ENCODE measurements at regions not wholly inside any gene's neighbourhood (a gene's known extent, or its start where the extent isn't known, plus 50 kb on each side); places are given as distances from the start of the nearest gene placed in this dataset.

- Histone ChIP-seq H3K36me3 (no peaks in the 10 kb centered on the region), H3K4me1 (no peaks in the 10 kb centered on the region), H3K9me3 (no peaks in the 10 kb centered on the region), H3K27ac (no peak overlapping the region), H3K4me3 (no peak overlapping the region), H3K27me3 (no peaks in the 10 kb centered on the region)
- intact Hi-C loops (cut with DNase I) = no loop called here
- ATAC-seq (no peak), DNase-seq (no peak)
- TF ChIP-seq CTCF (IDR thresholded peaks at IDR 0.05) = no peak
These were observed 68.6 kb downstream of the ZNF621 start for GRCh38 chr3:40593351-40593750.

GRCh38 chr3:40597441-40597840, 72.7 kb downstream of the ZNF621 start:
- H3K27ac ChIP-seq = no peak overlapping the region
- ATAC-seq = no peak
- no peak for DNase-seq
- H3K36me3 ChIP-seq = no peaks in the 10 kb centered on the region
- no peaks in the 10 kb centered on the region for H3K27me3 ChIP-seq
- intact Hi-C loops (cut with DNase I) = no loop called here
- no peak for TF ChIP-seq CTCF (IDR thresholded peaks at IDR 0.05)
- H3K4me1 ChIP-seq = no peaks in the 10 kb centered on the region
- H3K4me3 ChIP-seq = no peak overlapping the region
- H3K9me3 ChIP-seq = no peaks in the 10 kb centered on the region

GRCh38 chr3:40598338-40598737, 73.6 kb downstream of the ZNF621 start:
- TF ChIP-seq CTCF (IDR thresholded peaks at IDR 0.05) = no peak
- Histone ChIP-seq H3K27ac (no peak overlapping the region), H3K36me3 (no peaks in the 10 kb centered on the region), H3K4me1 (no peaks in the 10 kb centered on the region), H3K27me3 (no peaks in the 10 kb centered on the region), H3K4me3 (no peak overlapping the region), H3K9me3 (no peaks in the 10 kb centered on the region)
- no peak for ATAC-seq
- intact Hi-C loops (cut with DNase I) = no loop called here
- DNase-seq = no peak

GRCh38 chr3:40598962-40599361, 74.2 kb downstream of the ZNF621 start:
- no peaks in the 10 kb centered on the region for H3K36me3 ChIP-seq
- TF ChIP-seq CTCF (IDR thresholded peaks at IDR 0.05) = no peak
- H3K4me3 ChIP-seq = no peak overlapping the region
- H3K27ac ChIP-seq = no peak overlapping the region
- no peak for DNase-seq
- no peaks in the 10 kb centered on the region for H3K4me1 ChIP-seq
- intact Hi-C loops (cut with DNase I) = no loop called here
- ATAC-seq = no peak
- no peaks in the 10 kb centered on the region for H3K9me3 ChIP-seq
- no peaks in the 10 kb centered on the region for H3K27me3 ChIP-seq

GRCh38 chr3:40602778-40603385, 78.1 kb downstream of the ZNF621 start:
- Histone ChIP-seq H3K36me3 (no peaks in the 10 kb centered on the region), H3K27ac (no peak overlapping the region), H3K4me3 (no peak overlapping the region), H3K4me1 (no peaks in the 10 kb centered on the region), H3K9me3 (no peaks in the 10 kb centered on the region), H3K27me3 (no peaks in the 10 kb centered on the region)
- intact Hi-C loops (cut with DNase I) = no loop called here
- ATAC-seq (no peak), DNase-seq (no peak)
- TF ChIP-seq CTCF (IDR thresholded peaks at IDR 0.05) = no peak

All from left lung (tissue), 4 donors.